PC-3 (cell line): ENCODE measurements at regions not wholly inside any gene's neighbourhood (a gene's known extent, or its start where the extent isn't known, plus 50 kb on each side); places are given as distances from the start of the nearest gene placed in this dataset.

Experiments
- ATAC-seq: fragments of 200-7000 bp; cut with Tn5 transposase; 2 replicates; pipeline ENCODE4 v1.9.1; 2020; ENCODE audit warnings: mild to moderate bottlenecking, moderate library complexity
- BruUV-seq: library from RNA; stranded (reverse); fragments of 400-500 nt; replicated peaks from 2 replicates; lab custom pipeline; 2021; lab: Mats Ljungman, UMichigan
- CTCF ChIA-PET: fragments of 300-600 bp; sonication (Branson Sonifier 250); formaldehyde crosslinking; loops from one replicate; lab custom pipeline; 2022; ENCODE audit warnings: antibody characterized with exemption; lab: Charles Lee
- POLR2A ChIA-PET: fragments of 300-600 bp; sonication (Branson Sonifier 250); formaldehyde crosslinking; loops from one replicate; lab custom pipeline; 2022; ENCODE audit warnings: antibody characterized with exemption; ENCODE audit not compliant: unreplicated experiment; lab: Charles Lee
- DNase-seq: peaks from one replicate; pipeline ENCODE4 v3.0.0-alpha.2; 2015
- H2AFZ ChIP-seq: fragments of 300-600 bp; sonication (generic); 2 replicates; pipeline ENCODE4 v1.6.0; 2016; ENCODE audit warnings: antibody characterized with exemption, low read length
- H3F3A ChIP-seq: fragments of 300-600 bp; sonication (generic); one replicate; pipeline ENCODE4 v1.6.0; 2017; ENCODE audit warnings: antibody characterized with exemption, low read length, control low read depth, mild to moderate bottlenecking; ENCODE audit not compliant: unreplicated experiment
- H3K27ac ChIP-seq: fragments of 300-600 bp; sonication (generic); 2 replicates; pipeline ENCODE4 v1.5.1; 2016; ENCODE audit warnings: mild to moderate bottlenecking, low read length
- H3K27me3 ChIP-seq: fragments of 300-600 bp; sonication (generic); 2 replicates; pipeline ENCODE4 v1.6.1; 2016; ENCODE audit warnings: low read length, mixed read lengths
- H3K36me3 ChIP-seq: fragments of 300-600 bp; sonication (generic); 2 replicates; pipeline ENCODE4 v1.6.1; 2016; ENCODE audit warnings: low read depth, mixed run types, low read length, mixed read lengths
- H3K4me1 ChIP-seq: fragments of 300-600 bp; sonication (generic); 2 replicates; pipeline ENCODE4 v1.5.1; 2016; ENCODE audit warnings: low read length; ENCODE audit not compliant: insufficient read depth
- H3K4me2 ChIP-seq: fragments of 300-600 bp; sonication (generic); 2 replicates; pipeline ENCODE4 v1.6.0; 2016; ENCODE audit warnings: low read length
- H3K4me3 ChIP-seq: fragments of 300-600 bp; sonication (generic); 2 replicates; pipeline ENCODE4 v1.5.1; 2016; ENCODE audit warnings: mild to moderate bottlenecking, low read length, mixed read lengths
- H3K79me2 ChIP-seq: fragments of 300-600 bp; sonication (generic); 2 replicates; pipeline ENCODE4 v1.6.1; 2017; ENCODE audit warnings: low read length, mixed read lengths
- H3K9ac ChIP-seq: fragments of 300-600 bp; sonication (generic); 2 replicates; pipeline ENCODE4 v1.6.0; 2016; ENCODE audit warnings: mild to moderate bottlenecking, low read length
- H3K9me2 ChIP-seq: fragments of 300-600 bp; sonication (generic); replicated peaks from 2 replicates; pipeline ENCODE4 v1.6.1; 2016; ENCODE audit warnings: mixed run types, low read length, mixed read lengths
- H3K9me3 ChIP-seq: fragments of 300-600 bp; sonication (generic); 2 replicates; pipeline ENCODE4 v1.6.1; 2016; ENCODE audit warnings: low read length, mixed read lengths
- H4K20me1 ChIP-seq: fragments of 300-600 bp; sonication (generic); 2 replicates; pipeline ENCODE4 v1.6.1; 2016; ENCODE audit warnings: low read length, mixed read lengths
- EZH2 ChIP-seq: fragments of 300-600 bp; sonication (generic); IDR thresholded peaks from one replicate; pipeline ENCODE4 v1.6.1; 2017; ENCODE audit warnings: antibody characterized with exemption, mild to moderate bottlenecking, low read length; ENCODE audit not compliant: unreplicated experiment
- EZH2phosphoT487 ChIP-seq: fragments of 300-600 bp; sonication (generic); IDR thresholded peaks from 2 replicates; pipeline ENCODE4 v1.6.1; 2018; ENCODE audit warnings: mild to moderate bottlenecking, antibody characterized with exemption, low read length, borderline replicate concordance
- intact Hi-C: fragments of 100-400 bp; cut with micrococcal nuclease; formaldehyde crosslinking; loops from 2 replicates; pipeline ENCODE4 v1.9.0; 2023
- TF ChIP-seq, protein P1 (sequence below): fragments of 300-600 bp; sonication (generic); conservative IDR thresholded peaks from 2 replicates; pipeline ENCODE4 v1.5.1; 2017; ENCODE audit warnings: antibody characterized with exemption, low read depth, mild to moderate bottlenecking, low read length

- DNase-seq (no peak), ATAC-seq (no peak)
- Histone ChIP-seq H3K79me2 (no peaks in the 10 kb centered on the region), H3K9me2 (no peaks in the 10 kb centered on the region), H3K9me3 (no peaks in the 10 kb centered on the region), H3K36me3 (no peaks in the 10 kb centered on the region), H4K20me1 (no peaks in the 10 kb centered on the region), H3K4me1 (no peaks in the 10 kb centered on the region), H3K9ac (no peak overlapping the region), H3F3A (no peaks in the 10 kb centered on the region), H3K4me2 (no peak overlapping the region), H3K27me3 (peaks cover 17% of the 10 kb centered on the region), H3K4me3 (no peak overlapping the region), H2AFZ (no peak overlapping the region), H3K27ac (no peak overlapping the region)
- ChIA-PET CTCF (no interaction called here), POLR2A (no interaction called here)
- TF ChIP-seq EZH2: no peak
- TF ChIP-seq, protein P1, sequence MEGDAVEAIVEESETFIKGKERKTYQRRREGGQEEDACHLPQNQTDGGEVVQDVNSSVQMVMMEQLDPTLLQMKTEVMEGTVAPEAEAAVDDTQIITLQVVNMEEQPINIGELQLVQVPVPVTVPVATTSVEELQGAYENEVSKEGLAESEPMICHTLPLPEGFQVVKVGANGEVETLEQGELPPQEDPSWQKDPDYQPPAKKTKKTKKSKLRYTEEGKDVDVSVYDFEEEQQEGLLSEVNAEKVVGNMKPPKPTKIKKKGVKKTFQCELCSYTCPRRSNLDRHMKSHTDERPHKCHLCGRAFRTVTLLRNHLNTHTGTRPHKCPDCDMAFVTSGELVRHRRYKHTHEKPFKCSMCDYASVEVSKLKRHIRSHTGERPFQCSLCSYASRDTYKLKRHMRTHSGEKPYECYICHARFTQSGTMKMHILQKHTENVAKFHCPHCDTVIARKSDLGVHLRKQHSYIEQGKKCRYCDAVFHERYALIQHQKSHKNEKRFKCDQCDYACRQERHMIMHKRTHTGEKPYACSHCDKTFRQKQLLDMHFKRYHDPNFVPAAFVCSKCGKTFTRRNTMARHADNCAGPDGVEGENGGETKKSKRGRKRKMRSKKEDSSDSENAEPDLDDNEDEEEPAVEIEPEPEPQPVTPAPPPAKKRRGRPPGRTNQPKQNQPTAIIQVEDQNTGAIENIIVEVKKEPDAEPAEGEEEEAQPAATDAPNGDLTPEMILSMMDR: no peak
- BruUV-seq: no TSS peak
- intact Hi-C loops: no loop called here
These were observed 171.7 kb upstream of the NCAM1 start for GRCh38 chr11:112789481-112789880.

GRCh38 chr11:112790286-112790685 lies 170.9 kb upstream of the NCAM1 start:
- Histone ChIP-seq H2AFZ (no peak overlapping the region), H4K20me1 (no peaks in the 10 kb centered on the region), H3K27me3 (peaks cover 17% of the 10 kb centered on the region), H3F3A (no peaks in the 10 kb centered on the region), H3K9me2 (no peaks in the 10 kb centered on the region), H3K9ac (no peak overlapping the region), H3K79me2 (no peaks in the 10 kb centered on the region), H3K9me3 (no peaks in the 10 kb centered on the region), H3K27ac (no peak overlapping the region), H3K4me3 (no peak overlapping the region), H3K4me1 (no peaks in the 10 kb centered on the region), H3K4me2 (no peak overlapping the region), H3K36me3 (no peaks in the 10 kb centered on the region)
- ChIA-PET CTCF (no interaction called here), POLR2A (no interaction called here)
- TF ChIP-seq EZH2 (no peak), EZH2phosphoT487 (no peak)
- TF ChIP-seq, protein P1: no peak
- BruUV-seq: no TSS peak
- no peak for ATAC-seq
- intact Hi-C loops: no loop called here
- no peak for DNase-seq

DNA sequence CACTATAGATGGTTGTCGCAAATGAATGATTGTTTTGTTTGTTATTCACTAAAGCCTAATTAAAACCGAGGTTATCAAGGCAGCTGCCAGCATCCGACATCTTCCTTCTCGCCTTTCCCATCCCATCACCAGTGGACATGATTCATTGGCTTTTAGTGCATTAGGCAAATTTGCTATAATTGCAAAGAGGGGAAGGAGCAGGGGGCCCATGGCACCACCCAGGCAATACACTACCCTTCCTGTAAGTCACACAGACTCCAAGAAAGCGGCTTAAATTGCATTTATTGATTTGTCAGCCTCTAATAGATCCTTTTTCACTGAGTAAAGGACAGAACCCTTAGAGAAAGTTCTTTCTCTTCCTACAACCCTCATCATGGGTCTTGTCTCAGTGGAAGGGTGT lies 169.2 kb upstream of the NCAM1 start:
- peaks cover 17% of the 10 kb centered on the region for H3K27me3 ChIP-seq
- DNase-seq (no peak), ATAC-seq (no peak)
- no peak overlapping the region for H3K4me2 ChIP-seq
- no peak overlapping the region for H3K9ac ChIP-seq
- H3K27ac ChIP-seq: no peak overlapping the region
- H3F3A ChIP-seq: no peaks in the 10 kb centered on the region
- TF ChIP-seq EZH2: no peak
- TF ChIP-seq, protein P1: no peak
- no peak for TF ChIP-seq EZH2phosphoT487
- intact Hi-C loops: no loop called here
- H3K9me2 ChIP-seq: no peaks in the 10 kb centered on the region
- no peaks in the 10 kb centered on the region for H3K4me1 ChIP-seq
- H4K20me1 ChIP-seq: no peaks in the 10 kb centered on the region
- H3K36me3 ChIP-seq: no peaks in the 10 kb centered on the region
- ChIA-PET POLR2A (no interaction called here), CTCF (no interaction called here)
- H3K4me3 ChIP-seq: no peak overlapping the region
- H2AFZ ChIP-seq: no peak overlapping the region
- H3K9me3 ChIP-seq: no peaks in the 10 kb centered on the region
- no peaks in the 10 kb centered on the region for H3K79me2 ChIP-seq
- no TSS peak for BruUV-seq
